Naive thymus-derived CD4-positive, alpha-beta T cell (primary cell): ENCODE measurements at regions not wholly inside any gene's neighbourhood (a gene's known extent, or its start where the extent isn't known, plus 50 kb on each side); places are given as distances from the start of the nearest gene placed in this dataset.
A peak's percentile ranks its signal among the peaks of the same experiment; 100 is the strongest.

ENCODE experiments used
- ATAC-seq: fragments of 150-1000 bp; cut with Tn5 transposase; 2 replicates; pipeline ENCODE4 v1.10.0; 2021; ENCODE audit warnings: mild to moderate bottlenecking, moderate library complexity
- CTCF ChIA-PET: fragments of 350-600 bp; sonication (Branson Sonifier 250); formaldehyde crosslinking; loops from one replicate; lab custom pipeline; 2021; ENCODE audit warnings: antibody characterized with exemption; lab: Charles Lee
- POLR2A ChIA-PET: fragments of 350-600 bp; sonication (Branson Sonifier 250); formaldehyde crosslinking; loops from one replicate; lab custom pipeline; 2021; ENCODE audit warnings: antibody characterized with exemption, inconsistent platforms; lab: Charles Lee
- DNase-seq, 9 donors: peaks; one replicate each; pipeline versions ENCODE4 v3.0.0 to v3.0.0-alpha.2; 2020 to 2022; ENCODE audit warnings: mixed read lengths in 1 of 9
- H3K27ac ChIP-seq: one replicate; pipeline ENCODE4 v1.7.0; 2013; ENCODE audit warnings: mild to moderate bottlenecking, low read depth, low read length, moderate library complexity
- H3K27me3 ChIP-seq, 2 donors: one replicate each; pipeline ENCODE4 v1.7.0; 2013; ENCODE audit warnings: low read length in 2 of 2, mild to moderate bottlenecking in 2 of 2, moderate library complexity in 2 of 2; ENCODE audit not compliant: control insufficient read depth in 2 of 2, insufficient read depth in 2 of 2
- H3K36me3 ChIP-seq, 3 experiments: 1 replicate in 2 of 3; 2 replicates in 1 of 3; pipeline ENCODE4 v1.7.0; 2013; ENCODE audit warnings: low read length in 3 of 3, mild to moderate bottlenecking in 3 of 3, moderate library complexity in 1 of 3; ENCODE audit not compliant: insufficient read depth in 3 of 3, control insufficient read depth in 2 of 3
- H3K4me1 ChIP-seq, 2 donors: one replicate each; pipeline ENCODE4 v1.7.0; 2013; ENCODE audit warnings: low read length in 2 of 2, mild to moderate bottlenecking in 2 of 2, moderate library complexity in 1 of 2; ENCODE audit not compliant: control insufficient read depth in 2 of 2, insufficient read depth in 2 of 2
- H3K4me3 ChIP-seq: 2 replicates; pipeline ENCODE4 v1.7.0; 2013; ENCODE audit warnings: mild to moderate bottlenecking, low read length
- H3K9me3 ChIP-seq, 3 experiments: 1 replicate in 2 of 3; 2 replicates in 1 of 3; pipeline ENCODE4 v1.7.0; 2013; ENCODE audit warnings: low read length in 3 of 3; ENCODE audit not compliant: control insufficient read depth in 2 of 3
- H3K27ac Mint-ChIP-seq, 9 donors: one replicate each; pipeline ENCODE4 v1.8.0; 2020 to 2022; ENCODE audit warnings: mixed read lengths in 9 of 9, mild to moderate bottlenecking in 8 of 9, moderate library complexity in 5 of 9, inconsistent platforms in 2 of 9
- H3K27me3 Mint-ChIP-seq, 5 donors: one replicate each; pipeline ENCODE4 v1.8.0; 2021 to 2022; ENCODE audit warnings: mixed read lengths in 5 of 5, mild to moderate bottlenecking in 1 of 5
- H3K36me3 Mint-ChIP-seq, 5 donors: one replicate each; pipeline ENCODE4 v1.8.0; 2020 to 2022; ENCODE audit warnings: mixed read lengths in 5 of 5, mild to moderate bottlenecking in 3 of 5, inconsistent platforms in 1 of 5
- H3K4me1 Mint-ChIP-seq, 7 donors: one replicate each; pipeline ENCODE4 v1.8.0; 2020 to 2022; ENCODE audit warnings: mixed read lengths in 7 of 7, mild to moderate bottlenecking in 3 of 7, inconsistent platforms in 1 of 7
- H3K4me3 Mint-ChIP-seq, 10 donors: one replicate each; pipeline ENCODE4 v1.8.0; 2020 to 2022; ENCODE audit warnings: mild to moderate bottlenecking in 10 of 10, mixed read lengths in 10 of 10, moderate library complexity in 6 of 10, inconsistent platforms in 2 of 10
- H3K9me3 Mint-ChIP-seq, 11 donors: one replicate each; pipeline ENCODE4 v1.8.0; 2020 to 2022; ENCODE audit warnings: mixed read lengths in 11 of 11, mild to moderate bottlenecking in 4 of 11, inconsistent platforms in 1 of 11, moderate library complexity in 1 of 11
- intact Hi-C, 2 donors: fragments of 100-400 bp; cut with micrococcal nuclease; formaldehyde crosslinking; loops; one replicate each; pipeline ENCODE4 v1.15.1; 2023

DNA sequence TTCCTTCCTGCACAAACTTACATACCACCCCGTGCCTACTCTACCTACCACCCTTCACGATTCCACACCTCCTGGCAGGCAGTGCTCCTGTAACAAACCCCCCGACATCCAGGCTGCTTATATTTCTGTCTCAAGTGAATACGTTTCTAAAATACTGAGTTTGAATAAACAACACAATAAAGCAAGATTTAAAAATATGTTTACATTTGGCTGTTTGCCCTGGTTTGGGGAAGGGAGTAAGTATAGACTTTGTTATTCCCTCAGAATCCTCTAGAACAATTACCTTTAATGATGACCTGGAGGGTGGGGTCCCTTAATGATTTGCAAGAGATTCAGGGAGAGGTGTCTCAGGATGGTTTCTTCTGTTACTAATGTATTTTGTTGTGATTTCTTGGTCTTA is 402.6 kb upstream of the TBL1XR1 start:
- Mint-ChIP-seq H3K36me3 (peaks cover 0 to 13% (median 0%) of the 10 kb centered on the region in 5 donors), H3K4me3 (peak overlapping the region in 4 of 10 donors; percentile 10 to 71 (median 50)), H3K4me1 (peaks cover 57 to 85% (median 82%) of the 10 kb centered on the region in 7 donors), H3K27ac (peak overlapping the region in 5 of 9 donors; percentile 42 to 91 (median 77)), H3K9me3 (peaks cover 0 to 3% (median 0%) of the 10 kb centered on the region in 11 donors), H3K27me3 (no peaks in the 10 kb centered on the region)
- ATAC-seq (no peak), DNase-seq (no peak)
- POLR2A ChIA-PET, result interaction anchor here (2.7 kb wide), 1 partner anchor 240 kb away, joined by 9 read pairs; no protein-coding TSS in a partner anchor
- intact Hi-C loops, result loop anchor here (2.0 to 10.0 kb wide), 8 partner anchors 43 to 548 kb away; partner anchors contain the start of gene TBL1XR1 (in 1 of the 2)
- CTCF ChIA-PET, result no interaction called here
- Histone ChIP-seq H3K4me3 (no peak overlapping the region), H3K4me1 (peaks cover 39 to 52% of the 10 kb centered on the region in 2 donors), H3K27me3 (no peaks in the 10 kb centered on the region), H3K9me3 (no peaks in the 10 kb centered on the region), H3K27ac (no peak overlapping the region), H3K36me3 (no peaks in the 10 kb centered on the region)

DNA sequence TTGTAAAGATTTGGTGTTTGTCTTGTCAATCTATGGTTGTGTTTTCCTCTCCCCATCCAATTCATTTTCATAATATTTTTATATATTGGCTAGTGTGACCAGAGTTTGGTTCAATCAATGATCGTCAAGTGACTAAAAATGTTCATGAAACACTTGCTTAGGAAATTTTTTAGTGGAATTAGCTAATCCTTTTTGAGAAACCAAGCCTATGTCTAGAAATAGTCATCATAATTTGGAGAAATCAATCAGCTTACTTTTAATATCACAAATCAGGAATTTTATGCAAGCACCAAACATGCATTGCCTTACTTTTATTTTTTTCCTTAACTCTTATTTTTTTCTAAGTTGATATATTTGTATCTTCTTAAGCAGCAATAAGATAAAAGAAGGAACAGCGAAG is 403.1 kb upstream of the TBL1XR1 start:
- no peaks in the 10 kb centered on the region for H3K27me3 Mint-ChIP-seq
- peak overlapping the region in 1 of 10 donors; percentile 9 for H3K4me3 Mint-ChIP-seq

DNA sequence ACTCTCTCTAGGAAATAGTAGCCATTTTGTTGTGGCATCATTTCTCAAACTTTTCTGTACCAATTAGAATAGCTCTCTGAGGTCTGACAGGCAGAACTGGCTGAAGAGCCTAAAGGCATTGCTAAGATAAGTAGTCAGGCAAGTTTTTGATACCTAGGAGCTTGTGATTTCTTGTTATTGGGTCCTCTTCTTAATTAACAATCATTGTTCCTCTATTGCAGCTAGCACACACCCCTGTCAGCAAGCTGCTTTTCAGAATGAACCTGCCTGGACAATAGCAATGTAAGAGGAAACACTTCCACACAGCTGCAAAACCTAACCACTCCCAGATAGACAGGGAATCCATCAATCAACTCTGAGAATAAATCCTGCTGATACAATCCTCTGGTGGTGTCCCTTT is 403.9 kb upstream of the TBL1XR1 start:
- H3K27me3 ChIP-seq, result no peaks in the 10 kb centered on the region
- H3K4me3 ChIP-seq, result no peak overlapping the region
- ATAC-seq (no peak), DNase-seq (no peak)
- Mint-ChIP-seq H3K36me3 (peaks cover 0 to 13% (median 0%) of the 10 kb centered on the region in 5 donors), H3K27ac (peak overlapping the region in 1 of 9 donors; percentile 6), H3K4me1 (peaks cover 47 to 75% (median 71%) of the 10 kb centered on the region in 7 donors), H3K4me3 (no peak overlapping the region), H3K9me3 (peaks cover 0 to 6% (median 2%) of the 10 kb centered on the region in 11 donors), H3K27me3 (no peaks in the 10 kb centered on the region)
- H3K27ac ChIP-seq, result no peak overlapping the region
- no peaks in the 10 kb centered on the region for H3K36me3 ChIP-seq
- CTCF ChIA-PET, result interaction anchor here (0.6 kb wide), 1 partner anchor 401 kb away, joined by 4 read pairs; no protein-coding TSS in a partner anchor
- POLR2A ChIA-PET, result interaction anchor here (0.7 to 1.1 kb wide), 3 partner anchors 56 to 388 kb away, joined by 3 read pairs; no protein-coding TSS in a partner anchor
- peaks cover 38 to 42% of the 10 kb centered on the region in 2 donors for H3K4me1 ChIP-seq
- no peaks in the 10 kb centered on the region for H3K9me3 ChIP-seq
- intact Hi-C loops, result no loop called here

More for the DNA sequence above, 403.1 kb upstream of the TBL1XR1 start:
- peaks cover 39 to 48% of the 10 kb centered on the region in 2 donors for H3K4me1 ChIP-seq
- H3K27me3 ChIP-seq, result no peaks in the 10 kb centered on the region
- H3K36me3 ChIP-seq, result no peaks in the 10 kb centered on the region
- Mint-ChIP-seq H3K36me3 (peaks cover 0 to 14% (median 0%) of the 10 kb centered on the region in 5 donors), H3K4me1 (peaks cover 53 to 83% (median 79%) of the 10 kb centered on the region in 7 donors), H3K27ac (peak overlapping the region in 3 of 9 donors; percentile 3 to 86 (median 42)), H3K9me3 (peaks cover 0 to 6% (median 0%) of the 10 kb centered on the region in 11 donors)
- intact Hi-C loops, result no loop called here
- ChIA-PET CTCF (no interaction called here), POLR2A (interaction anchor here (1.0 to 1.1 kb wide), 2 partner anchors 55 to 65 kb away, joined by 3 read pairs; no protein-coding TSS in a partner anchor)
- H3K9me3 ChIP-seq, result no peaks in the 10 kb centered on the region
- DNase-seq (no peak), ATAC-seq (no peak)
- H3K27ac ChIP-seq, result no peak overlapping the region
- no peak overlapping the region for H3K4me3 ChIP-seq

DNA sequence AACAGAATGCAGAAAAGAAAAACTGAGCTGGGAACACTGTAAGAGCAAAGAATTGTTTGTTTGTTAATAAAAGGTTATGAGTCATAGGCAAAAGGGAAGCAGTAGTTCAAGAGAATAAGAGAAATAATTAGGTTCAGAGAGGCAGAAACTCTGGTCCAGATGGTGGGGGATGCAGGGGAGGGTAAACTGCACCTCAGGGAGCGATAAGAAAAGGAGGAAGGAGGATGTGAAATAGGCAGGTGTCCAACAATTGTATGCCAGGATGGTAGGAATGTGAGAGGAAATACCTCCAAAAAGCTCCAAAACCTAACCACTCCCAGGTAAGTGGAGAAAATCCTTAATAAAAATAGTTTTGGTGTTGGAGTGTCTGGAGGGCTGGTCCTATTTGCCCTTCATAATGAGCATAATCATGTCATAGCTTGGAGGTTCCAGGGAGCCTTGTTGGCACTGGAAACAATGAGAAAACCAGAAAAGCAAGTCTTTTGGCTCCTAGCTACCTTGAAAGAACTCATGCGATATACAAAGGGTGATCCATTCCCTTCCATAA is 405.4 kb upstream of the TBL1XR1 start:
- no peaks in the 10 kb centered on the region for H3K36me3 ChIP-seq
- no peaks in the 10 kb centered on the region for H3K9me3 ChIP-seq
- intact Hi-C loops, result no loop called here
- no peaks in the 10 kb centered on the region for H3K27me3 ChIP-seq
- H3K27ac Mint-ChIP-seq, result peak overlapping the region in 3 of 9 donors; percentile 14 to 80 (median 68)
- no peaks in the 10 kb centered on the region for H3K27me3 Mint-ChIP-seq
- H3K27ac ChIP-seq, result no peak overlapping the region
- no peak overlapping the region for H3K4me3 ChIP-seq
- ChIA-PET CTCF (no interaction called here), POLR2A (no interaction called here)
- peaks cover 0 to 6% (median 2%) of the 10 kb centered on the region in 11 donors for H3K9me3 Mint-ChIP-seq
- DNase-seq, result no peak
- no peak overlapping the region for H3K4me3 Mint-ChIP-seq
- peaks cover 39 to 69% (median 65%) of the 10 kb centered on the region in 7 donors for H3K4me1 Mint-ChIP-seq
- no peak for ATAC-seq
- H3K4me1 ChIP-seq, result peaks cover 23 to 26% of the 10 kb centered on the region in 2 donors
- peaks cover 0 to 13% (median 0%) of the 10 kb centered on the region in 5 donors for H3K36me3 Mint-ChIP-seq

DNA sequence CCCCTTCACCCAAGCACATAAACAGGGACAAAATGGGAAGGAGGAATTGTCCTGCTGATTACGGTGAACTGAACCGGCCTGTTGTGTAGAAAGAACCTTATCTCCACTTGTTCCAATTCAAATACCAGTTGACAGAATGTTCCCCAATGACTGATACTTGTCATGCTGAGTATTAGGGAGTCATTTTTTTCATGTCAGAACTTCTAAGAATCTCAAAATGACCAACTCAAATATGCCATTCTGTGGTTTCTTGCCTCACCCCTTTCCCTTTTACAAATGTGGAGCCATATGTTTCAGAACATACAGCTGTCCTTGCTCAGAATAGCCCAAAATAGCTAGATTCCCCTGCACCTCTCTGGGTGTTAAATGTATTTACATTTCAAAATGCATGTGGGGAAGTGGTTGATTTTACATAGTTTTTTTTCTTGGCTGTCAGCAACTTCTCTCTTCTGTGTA is 405.9 kb upstream of the TBL1XR1 start:
- H3K9me3 Mint-ChIP-seq, result peaks cover 0 to 6% (median 2%) of the 10 kb centered on the region in 11 donors
- no peak for DNase-seq
- Histone ChIP-seq H3K4me3 (no peak overlapping the region), H3K27me3 (no peaks in the 10 kb centered on the region), H3K9me3 (no peaks in the 10 kb centered on the region), H3K4me1 (peaks cover 20 to 21% of the 10 kb centered on the region in 2 donors), H3K36me3 (no peaks in the 10 kb centered on the region), H3K27ac (no peak overlapping the region)
- H3K27ac Mint-ChIP-seq, result peak overlapping the region in 1 of 9 donors; percentile 19
- H3K36me3 Mint-ChIP-seq, result peaks cover 0 to 13% (median 0%) of the 10 kb centered on the region in 5 donors
- ATAC-seq, result peak; percentile 34
- ChIA-PET POLR2A (no interaction called here), CTCF (no interaction called here)
- peaks cover 34 to 64% (median 60%) of the 10 kb centered on the region in 7 donors for H3K4me1 Mint-ChIP-seq
- peak overlapping the region in 1 of 10 donors; percentile 2 for H3K4me3 Mint-ChIP-seq
- intact Hi-C loops, result no loop called here
- H3K27me3 Mint-ChIP-seq, result no peaks in the 10 kb centered on the region

DNA sequence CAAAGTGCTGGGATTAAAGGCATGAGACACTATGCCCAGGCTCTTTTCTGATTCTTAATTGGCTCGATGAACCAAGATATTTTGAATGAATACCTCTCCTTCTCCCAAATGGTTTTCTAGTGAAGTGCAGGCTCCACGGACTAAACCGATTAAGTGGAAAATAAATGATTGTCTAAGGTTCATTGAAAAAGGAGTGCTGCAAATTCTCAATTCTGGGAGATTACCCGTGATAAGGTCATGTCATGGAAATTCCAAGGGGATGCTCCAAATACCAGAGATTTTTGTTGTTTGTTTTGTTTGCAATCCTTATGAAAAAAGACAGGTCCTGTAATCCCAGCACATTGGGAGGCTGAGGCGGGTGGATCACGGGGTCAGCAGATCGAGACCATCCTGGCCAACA is 406.9 kb upstream of the TBL1XR1 start:
- H3K27ac Mint-ChIP-seq, result no peak overlapping the region
- POLR2A ChIA-PET, result no interaction called here
- no peaks in the 10 kb centered on the region for H3K27me3 ChIP-seq
- no peak overlapping the region for H3K27ac ChIP-seq
- H3K4me3 Mint-ChIP-seq, result no peak overlapping the region
- CTCF ChIA-PET, result no interaction called here
- no peaks in the 10 kb centered on the region for H3K36me3 ChIP-seq
- peaks cover 0 to 6% (median 2%) of the 10 kb centered on the region in 11 donors for H3K9me3 Mint-ChIP-seq
- intact Hi-C loops, result no loop called here
- peaks cover 9 to 12% of the 10 kb centered on the region in 2 donors for H3K4me1 ChIP-seq
- peaks cover 25 to 54% (median 50%) of the 10 kb centered on the region in 7 donors for H3K4me1 Mint-ChIP-seq
- H3K27me3 Mint-ChIP-seq, result no peaks in the 10 kb centered on the region
- ATAC-seq (no peak), DNase-seq (no peak)
- no peaks in the 10 kb centered on the region for H3K9me3 ChIP-seq
- H3K36me3 Mint-ChIP-seq, result peaks cover 0 to 10% (median 0%) of the 10 kb centered on the region in 5 donors
- no peak overlapping the region for H3K4me3 ChIP-seq
